Testis (tissue), 2 donors: ENCODE measurements at regions not wholly inside any gene's neighbourhood (a gene's known extent, or its start where the extent isn't known, plus 50 kb on each side); places are given as distances from the start of the nearest gene placed in this dataset.

Experiments used
- CTCF ChIP-seq, 3 experiments: fragments of 450-650 bp in 2 of 3; fragments of 200-600 bp in 1 of 3; sonication (generic) in 1 of 3; IDR thresholded peaks; one replicate each; pipeline ENCODE4 v1.5.1; 2016 to 2019; ENCODE audit warnings: antibody characterized with exemption in 3 of 3, mild to moderate bottlenecking in 2 of 3, moderate library complexity in 1 of 3
- POLR2A ChIP-seq: fragments of 450-650 bp; IDR thresholded peaks from one replicate; pipeline ENCODE4 v1.6.1; 2017; ENCODE audit warnings: antibody characterized with exemption, mild to moderate bottlenecking, moderate library complexity

DNA sequence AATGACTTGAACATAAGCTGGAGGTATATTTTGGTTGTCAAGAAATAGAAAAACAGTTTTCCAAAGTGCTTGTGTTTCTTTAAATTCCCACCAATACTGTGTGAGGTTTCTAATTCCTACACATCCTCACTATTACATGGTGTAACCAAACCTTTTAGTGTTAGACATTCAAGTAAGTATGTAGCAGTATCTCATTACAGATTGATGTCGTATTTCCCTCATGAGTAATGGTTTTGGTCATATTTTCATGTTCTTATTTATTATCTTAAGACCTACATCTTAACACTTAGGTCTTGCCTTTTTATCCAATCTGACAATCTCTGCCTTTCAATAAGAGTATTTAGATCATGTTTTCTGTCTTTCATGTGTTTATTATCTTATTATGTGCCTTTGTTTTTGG lies 253.7 kb upstream of the ANXA10 start:
- TF ChIP-seq CTCF (IDR thresholded peaks at IDR 0.05): no peak
- no peak for TF ChIP-seq POLR2A
